Liver (tissue), 3 donors: ENCODE measurements at regions not wholly inside any gene's neighbourhood (a gene's known extent, or its start where the extent isn't known, plus 50 kb on each side); places are given as distances from the start of the nearest gene placed in this dataset.

Experiments used
- ATF3 ChIP-seq: IDR thresholded peaks from 2 replicates; pipeline ENCODE4 v1.6.1; 2016; ENCODE audit warnings: antibody characterized with exemption
- EGR1 ChIP-seq, 2 donors: IDR thresholded peaks; 2 replicates each; pipeline ENCODE4 v1.6.1; 2016 to 2018; ENCODE audit warnings: antibody characterized with exemption in 2 of 2, low read depth in 2 of 2
- FOXA1 ChIP-seq: IDR thresholded peaks from 2 replicates; pipeline ENCODE4 v1.6.1; 2016; ENCODE audit warnings: antibody characterized with exemption
- GABPA ChIP-seq, 2 donors: IDR thresholded peaks in 1 of 2; conservative IDR thresholded peaks in 1 of 2; 2 replicates each; pipeline ENCODE4 v1.6.1; 2016; ENCODE audit warnings: antibody characterized with exemption in 2 of 2, mild to moderate bottlenecking in 1 of 2, moderate library complexity in 1 of 2
- JUND ChIP-seq, 2 donors: IDR thresholded peaks; 2 replicates each; pipeline ENCODE4 v1.6.1; 2016; ENCODE audit warnings: antibody characterized with exemption in 2 of 2
- NR2F2 ChIP-seq: IDR thresholded peaks from 2 replicates; pipeline ENCODE4 v1.6.1; 2016; ENCODE audit warnings: antibody characterized with exemption
- RAD21 ChIP-seq, 2 donors: IDR thresholded peaks; 2 replicates each; pipeline ENCODE4 v1.6.1; 2016; ENCODE audit warnings: antibody characterized with exemption in 2 of 2, mild to moderate bottlenecking in 2 of 2
- RXRA ChIP-seq, 2 donors: IDR thresholded peaks; 2 replicates each; pipeline ENCODE4 v1.6.1; 2017 to 2018; ENCODE audit warnings: antibody characterized with exemption in 2 of 2, mild to moderate bottlenecking in 1 of 2
- SP1 ChIP-seq: IDR thresholded peaks from 2 replicates; pipeline ENCODE4 v1.6.1; 2018; ENCODE audit warnings: antibody characterized with exemption, mild to moderate bottlenecking
- TAF1 ChIP-seq: conservative IDR thresholded peaks from 2 replicates; pipeline ENCODE4 v1.6.1; 2016; ENCODE audit warnings: antibody characterized with exemption, mild to moderate bottlenecking
- YY1 ChIP-seq: IDR thresholded peaks from 2 replicates; pipeline ENCODE4 v1.6.1; 2016; ENCODE audit warnings: antibody characterized with exemption, mild to moderate bottlenecking
- TF ChIP-seq, protein P1 (sequence below): fragments of 150-350 bp; IDR thresholded peaks from 2 replicates; pipeline ENCODE4 v1.5.1; 2017; ENCODE audit warnings: improper control_type of control experiment, low read depth, low read length; ENCODE audit not compliant: missing input control
- TF ChIP-seq, protein P2 (sequence below): IDR thresholded peaks from 2 replicates; pipeline ENCODE4 v1.6.1; 2016; ENCODE audit warnings: antibody characterized with exemption
- TF ChIP-seq, protein P3 (sequence below): IDR thresholded peaks from 2 replicates; pipeline ENCODE4 v1.6.1; 2016; ENCODE audit warnings: antibody characterized with exemption, mild to moderate bottlenecking
- donor health status: healthy.
- donor health status: healthy.

DNA sequence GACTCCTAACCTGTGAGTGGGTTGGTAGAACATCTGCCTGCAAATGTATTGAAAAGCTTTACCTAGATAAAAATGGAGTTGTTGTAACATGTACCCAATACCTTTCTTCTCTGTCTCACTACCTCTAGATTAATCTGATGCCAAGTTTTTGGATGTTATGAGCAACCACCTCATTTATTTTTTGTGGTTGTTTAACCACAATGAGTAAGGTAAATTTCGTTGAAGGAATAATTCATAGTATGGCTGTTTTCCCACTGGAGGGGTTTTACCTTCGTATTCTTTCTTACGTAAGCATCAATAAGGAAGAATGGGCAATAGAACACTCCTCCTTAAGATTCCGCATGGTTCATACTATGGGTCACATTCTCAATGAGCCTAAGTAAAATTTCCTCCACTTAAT is 165.4 kb downstream of the CDH26 start:
- TF ChIP-seq, protein P1, sequence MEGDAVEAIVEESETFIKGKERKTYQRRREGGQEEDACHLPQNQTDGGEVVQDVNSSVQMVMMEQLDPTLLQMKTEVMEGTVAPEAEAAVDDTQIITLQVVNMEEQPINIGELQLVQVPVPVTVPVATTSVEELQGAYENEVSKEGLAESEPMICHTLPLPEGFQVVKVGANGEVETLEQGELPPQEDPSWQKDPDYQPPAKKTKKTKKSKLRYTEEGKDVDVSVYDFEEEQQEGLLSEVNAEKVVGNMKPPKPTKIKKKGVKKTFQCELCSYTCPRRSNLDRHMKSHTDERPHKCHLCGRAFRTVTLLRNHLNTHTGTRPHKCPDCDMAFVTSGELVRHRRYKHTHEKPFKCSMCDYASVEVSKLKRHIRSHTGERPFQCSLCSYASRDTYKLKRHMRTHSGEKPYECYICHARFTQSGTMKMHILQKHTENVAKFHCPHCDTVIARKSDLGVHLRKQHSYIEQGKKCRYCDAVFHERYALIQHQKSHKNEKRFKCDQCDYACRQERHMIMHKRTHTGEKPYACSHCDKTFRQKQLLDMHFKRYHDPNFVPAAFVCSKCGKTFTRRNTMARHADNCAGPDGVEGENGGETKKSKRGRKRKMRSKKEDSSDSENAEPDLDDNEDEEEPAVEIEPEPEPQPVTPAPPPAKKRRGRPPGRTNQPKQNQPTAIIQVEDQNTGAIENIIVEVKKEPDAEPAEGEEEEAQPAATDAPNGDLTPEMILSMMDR, result no peak
- TF ChIP-seq SP1 (no peak), FOXA1 (no peak), YY1 (no peak), ATF3 (no peak), TAF1 (no peak), JUND (IDR thresholded peaks at IDR 0.05) (no peak), RAD21 (IDR thresholded peaks at IDR 0.05) (no peak), NR2F2 (no peak), RXRA (IDR thresholded peaks at IDR 0.05) (no peak), EGR1 (IDR thresholded peaks at IDR 0.05; ENCODE audit: low read depth in 2 of 2) (no peak), GABPA (IDR thresholded peaks at IDR 0.05 in 1 of 2, conservative IDR thresholded peaks at IDR 0.05 in 1 of 2) (no peak)
- TF ChIP-seq, protein P2, sequence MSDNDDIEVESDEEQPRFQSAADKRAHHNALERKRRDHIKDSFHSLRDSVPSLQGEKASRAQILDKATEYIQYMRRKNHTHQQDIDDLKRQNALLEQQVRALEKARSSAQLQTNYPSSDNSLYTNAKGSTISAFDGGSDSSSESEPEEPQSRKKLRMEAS, result no peak
- TF ChIP-seq, protein P3, sequence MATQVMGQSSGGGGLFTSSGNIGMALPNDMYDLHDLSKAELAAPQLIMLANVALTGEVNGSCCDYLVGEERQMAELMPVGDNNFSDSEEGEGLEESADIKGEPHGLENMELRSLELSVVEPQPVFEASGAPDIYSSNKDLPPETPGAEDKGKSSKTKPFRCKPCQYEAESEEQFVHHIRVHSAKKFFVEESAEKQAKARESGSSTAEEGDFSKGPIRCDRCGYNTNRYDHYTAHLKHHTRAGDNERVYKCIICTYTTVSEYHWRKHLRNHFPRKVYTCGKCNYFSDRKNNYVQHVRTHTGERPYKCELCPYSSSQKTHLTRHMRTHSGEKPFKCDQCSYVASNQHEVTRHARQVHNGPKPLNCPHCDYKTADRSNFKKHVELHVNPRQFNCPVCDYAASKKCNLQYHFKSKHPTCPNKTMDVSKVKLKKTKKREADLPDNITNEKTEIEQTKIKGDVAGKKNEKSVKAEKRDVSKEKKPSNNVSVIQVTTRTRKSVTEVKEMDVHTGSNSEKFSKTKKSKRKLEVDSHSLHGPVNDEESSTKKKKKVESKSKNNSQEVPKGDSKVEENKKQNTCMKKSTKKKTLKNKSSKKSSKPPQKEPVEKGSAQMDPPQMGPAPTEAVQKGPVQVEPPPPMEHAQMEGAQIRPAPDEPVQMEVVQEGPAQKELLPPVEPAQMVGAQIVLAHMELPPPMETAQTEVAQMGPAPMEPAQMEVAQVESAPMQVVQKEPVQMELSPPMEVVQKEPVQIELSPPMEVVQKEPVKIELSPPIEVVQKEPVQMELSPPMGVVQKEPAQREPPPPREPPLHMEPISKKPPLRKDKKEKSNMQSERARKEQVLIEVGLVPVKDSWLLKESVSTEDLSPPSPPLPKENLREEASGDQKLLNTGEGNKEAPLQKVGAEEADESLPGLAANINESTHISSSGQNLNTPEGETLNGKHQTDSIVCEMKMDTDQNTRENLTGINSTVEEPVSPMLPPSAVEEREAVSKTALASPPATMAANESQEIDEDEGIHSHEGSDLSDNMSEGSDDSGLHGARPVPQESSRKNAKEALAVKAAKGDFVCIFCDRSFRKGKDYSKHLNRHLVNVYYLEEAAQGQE, result no peak
